Neuronal stem cell (in vitro differentiated cells): ENCODE measurements at regions not wholly inside any gene's neighbourhood (a gene's known extent, or its start where the extent isn't known, plus 50 kb on each side); places are given as distances from the start of the nearest gene placed in this dataset.

Experiments used
- DNase-seq: peaks from one replicate; pipeline ENCODE4 v3.0.0-alpha.2; 2013; ENCODE audit warnings: low spot score
- H2AFZ ChIP-seq: one replicate; pipeline ENCODE4 v1.6.1; 2013; ENCODE audit warnings: mild to moderate bottlenecking, low read length, inconsistent platforms
- H2AK5ac ChIP-seq: 2 replicates; pipeline ENCODE4 v1.6.1; 2013; ENCODE audit warnings: low read depth, mild to moderate bottlenecking, inconsistent platforms, low read length, moderate library complexity, mixed read lengths
- H2BK120ac ChIP-seq: 2 replicates; pipeline ENCODE4 v1.6.1; 2013; ENCODE audit warnings: low read depth, mild to moderate bottlenecking, inconsistent platforms, low read length, moderate library complexity, mixed read lengths
- H2BK12ac ChIP-seq: one replicate; pipeline ENCODE4 v1.6.1; 2013; ENCODE audit warnings: low read length, inconsistent platforms
- H2BK15ac ChIP-seq: 2 replicates; pipeline ENCODE4 v1.6.1; 2013; ENCODE audit warnings: mild to moderate bottlenecking, low read length, inconsistent platforms, mixed read lengths
- H2BK5ac ChIP-seq: one replicate; pipeline ENCODE4 v1.6.1; 2013; ENCODE audit warnings: inconsistent platforms, mild to moderate bottlenecking, low read length, moderate library complexity
- H3K14ac ChIP-seq: one replicate; pipeline ENCODE4 v1.6.1; 2013; ENCODE audit warnings: low read length, inconsistent platforms
- H3K18ac ChIP-seq: 2 replicates; pipeline ENCODE4 v1.6.1; 2013; ENCODE audit warnings: low read length, inconsistent platforms
- H3K23ac ChIP-seq: 2 replicates; pipeline ENCODE4 v1.6.1; 2013; ENCODE audit warnings: low read depth, mild to moderate bottlenecking, mixed read lengths, low read length, inconsistent platforms; ENCODE audit not compliant: poor library complexity
- H3K27ac ChIP-seq: replicated peaks from 3 replicates; pipeline ENCODE4 v1.5.1; 2013; ENCODE audit warnings: low read length, inconsistent platforms
- H3K27me3 ChIP-seq, 3 experiments: 2 replicates each; pipeline ENCODE4 v1.6.1; 2013; ENCODE audit warnings: low read length in 3 of 3, mild to moderate bottlenecking in 2 of 3, inconsistent platforms in 1 of 3, low read depth in 1 of 3, mixed read lengths in 1 of 3, moderate library complexity in 1 of 3; ENCODE audit not compliant: control insufficient read depth in 3 of 3, insufficient read depth in 3 of 3
- H3K36me3 ChIP-seq, 2 donors: replicated peaks in 1 of 2; 2 replicates each; pipeline ENCODE4 v1.6.1; 2013; ENCODE audit warnings: low read length in 2 of 2; ENCODE audit not compliant: control insufficient read depth in 2 of 2, insufficient read depth in 2 of 2
- H3K4ac ChIP-seq: 2 replicates; pipeline ENCODE4 v1.6.1; 2013; ENCODE audit warnings: inconsistent platforms, mild to moderate bottlenecking, low read length, moderate library complexity
- H3K4me1 ChIP-seq, 2 donors: 1 replicate in 1 of 2; 2 replicates in 1 of 2; pipeline ENCODE4 v1.6.1; 2013; ENCODE audit warnings: low read length in 2 of 2, low read depth in 1 of 2; ENCODE audit not compliant: control insufficient read depth in 2 of 2, insufficient read depth in 1 of 2
- H3K4me2 ChIP-seq: one replicate; pipeline ENCODE4 v1.6.1; 2013; ENCODE audit warnings: mild to moderate bottlenecking, low read length, inconsistent platforms; ENCODE audit not compliant: insufficient read depth, poor library complexity, severe bottlenecking
- H3K4me3 ChIP-seq, 2 donors: 2 replicates each; pipeline ENCODE4 v1.5.1; 2013; ENCODE audit warnings: low read length in 2 of 2, mild to moderate bottlenecking in 2 of 2, inconsistent platforms in 1 of 2, moderate library complexity in 1 of 2
- H3K79me1 ChIP-seq: one replicate; pipeline ENCODE4 v1.6.1; 2013; ENCODE audit warnings: low read depth, mild to moderate bottlenecking, inconsistent platforms, low read length, moderate library complexity
- H3K9ac ChIP-seq: one replicate; pipeline ENCODE4 v1.6.1; 2013; ENCODE audit warnings: mild to moderate bottlenecking, low read depth, low read length, inconsistent platforms; ENCODE audit not compliant: poor library complexity
- H3K9me3 ChIP-seq, 2 donors: replicated peaks in 1 of 2; 2 replicates each; pipeline versions ENCODE3 to v1.6.1; 2013; ENCODE audit warnings: low read length in 2 of 2, mild to moderate bottlenecking in 2 of 2, inconsistent platforms in 1 of 2, low read depth in 1 of 2, mixed read lengths in 1 of 2, moderate library complexity in 1 of 2; ENCODE audit not compliant: control insufficient read depth in 2 of 2, insufficient read depth in 1 of 2
- H4K8ac ChIP-seq: one replicate; pipeline ENCODE4 v1.6.1; 2013; ENCODE audit warnings: low read depth, mild to moderate bottlenecking, inconsistent platforms, low read length, moderate library complexity
- H4K91ac ChIP-seq: one replicate; pipeline ENCODE4 v1.6.1; 2013; ENCODE audit warnings: low read length, low read depth, mild to moderate bottlenecking, inconsistent platforms; ENCODE audit not compliant: poor library complexity
- WGBS, 2 donors: extraction: QIAGEN DNeasy Blood & Tissue Kit; methylation state at CpG; one replicate each; pipeline ENCODE4 v1.1.7; 2013; ENCODE audit warnings: missing lambda C conversion rate in 2 of 2, mixed read lengths in 1 of 2; ENCODE audit not compliant: insufficient read length in 2 of 2, insufficient replicate concordance in 1 of 2; ENCODE audit errors: extremely low coverage in 2 of 2; 5-methylcytosine and 5-hydroxymethylcytosine counted together

GRCh38 chr6:145489583-145489982 lies 245.7 kb downstream of the EPM2A start:
- H4K8ac ChIP-seq = no peak overlapping the region
- no peak overlapping the region for H3K4me2 ChIP-seq
- no peak overlapping the region for H2AFZ ChIP-seq
- no peaks in the 10 kb centered on the region for H3K36me3 ChIP-seq
- no peak overlapping the region for H2BK5ac ChIP-seq
- no peak overlapping the region for H3K9ac ChIP-seq
- no peaks in the 10 kb centered on the region for H3K79me1 ChIP-seq
- no peak for DNase-seq
- H3K9me3 ChIP-seq = no peaks in the 10 kb centered on the region
- H3K14ac ChIP-seq = no peak overlapping the region
- no peak overlapping the region for H2AK5ac ChIP-seq
- H3K4me1 ChIP-seq = no peaks in the 10 kb centered on the region
- H3K18ac ChIP-seq = no peak overlapping the region
- no peak overlapping the region for H2BK15ac ChIP-seq
- H3K4me3 ChIP-seq = no peak overlapping the region
- H3K27me3 ChIP-seq = no peaks in the 10 kb centered on the region
- no peak overlapping the region for H2BK12ac ChIP-seq
- WGBS, 2 donors = no CpG with 5 or more reads among the region's 6 CpGs
- H3K4ac ChIP-seq = no peak overlapping the region
- no peak overlapping the region for H3K23ac ChIP-seq
- no peak overlapping the region for H4K91ac ChIP-seq
- H3K27ac ChIP-seq = no peak overlapping the region
- no peak overlapping the region for H2BK120ac ChIP-seq

- Histone ChIP-seq H4K8ac (no peak overlapping the region), H3K27ac (no peak overlapping the region), H4K91ac (no peak overlapping the region), H2BK5ac (no peak overlapping the region), H3K23ac (no peak overlapping the region), H3K18ac (no peak overlapping the region), H2AK5ac (no peak overlapping the region), H3K4me1 (no peaks in the 10 kb centered on the region), H2BK120ac (no peak overlapping the region), H3K4me2 (no peak overlapping the region), H2BK12ac (no peak overlapping the region), H2AFZ (no peak overlapping the region), H3K9ac (no peak overlapping the region), H3K4me3 (no peak overlapping the region), H2BK15ac (no peak overlapping the region), H3K36me3 (no peaks in the 10 kb centered on the region), H3K79me1 (no peaks in the 10 kb centered on the region), H3K9me3 (no peaks in the 10 kb centered on the region), H3K4ac (no peak overlapping the region), H3K27me3 (no peaks in the 10 kb centered on the region), H3K14ac (no peak overlapping the region)
- no peak for DNase-seq
- WGBS, 2 donors = no CpG with 5 or more reads among the region's 3 CpGs
Measured at GRCh38 chr6:145490068-145490467, 245.3 kb downstream of the EPM2A start.

- H3K14ac ChIP-seq = no peak overlapping the region
- H2BK120ac ChIP-seq = no peak overlapping the region
- H2AK5ac ChIP-seq = no peak overlapping the region
- H3K4me1 ChIP-seq = no peaks in the 10 kb centered on the region
- no peaks in the 10 kb centered on the region for H3K27me3 ChIP-seq
- peak overlapping the region; percentile 43 for H4K8ac ChIP-seq
- no peak overlapping the region for H3K4me2 ChIP-seq
- H2AFZ ChIP-seq = no peak overlapping the region
- no peak for DNase-seq
- H3K18ac ChIP-seq = no peak overlapping the region
- no peak overlapping the region for H3K4ac ChIP-seq
- H4K91ac ChIP-seq = no peak overlapping the region
- no peak overlapping the region for H2BK5ac ChIP-seq
- no peak overlapping the region for H2BK12ac ChIP-seq
- H2BK15ac ChIP-seq = no peak overlapping the region
- H3K27ac ChIP-seq = no peak overlapping the region
- no peak overlapping the region for H3K9ac ChIP-seq
- no CpG with 5 or more reads among the region's 8 CpGs for WGBS, 2 donors
- no peaks in the 10 kb centered on the region for H3K9me3 ChIP-seq
- H3K79me1 ChIP-seq = no peaks in the 10 kb centered on the region
- H3K23ac ChIP-seq = no peak overlapping the region
- no peak overlapping the region for H3K4me3 ChIP-seq
- H3K36me3 ChIP-seq = no peaks in the 10 kb centered on the region
Measured at GRCh38 chr6:145491126-145491525, 244.2 kb downstream of the EPM2A start.

- Histone ChIP-seq H2BK15ac (no peak overlapping the region), H3K27ac (no peak overlapping the region), H2BK120ac (no peak overlapping the region), H2BK5ac (no peak overlapping the region), H3K4me2 (no peak overlapping the region), H2BK12ac (no peak overlapping the region), H2AK5ac (no peak overlapping the region), H2AFZ (no peak overlapping the region), H3K4me3 (no peak overlapping the region), H3K14ac (no peak overlapping the region), H3K4me1 (no peaks in the 10 kb centered on the region), H4K8ac (no peak overlapping the region), H3K79me1 (no peaks in the 10 kb centered on the region), H3K27me3 (no peaks in the 10 kb centered on the region), H3K9ac (no peak overlapping the region), H3K36me3 (no peaks in the 10 kb centered on the region), H3K4ac (no peak overlapping the region), H3K23ac (no peak overlapping the region), H3K9me3 (no peaks in the 10 kb centered on the region), H3K18ac (no peak overlapping the region), H4K91ac (no peak overlapping the region)
- no peak for DNase-seq
- WGBS, 2 donors = no CpG with 5 or more reads among the region's 2 CpGs
Measured at GRCh38 chr6:145497006-145497405, 238.3 kb downstream of the EPM2A start.
